Adrenal gland (tissue), 9 donors: ENCODE measurements at regions not wholly inside any gene's neighbourhood (a gene's known extent, or its start where the extent isn't known, plus 50 kb on each side); places are given as distances from the start of the nearest gene placed in this dataset.

Experiments used
- DNase-seq, 7 donors: peaks; one replicate each; pipeline ENCODE4 v3.0.0-alpha.2; 2019 to 2020
- H3K27ac ChIP-seq, 5 donors: fragments of 200-600 bp; sonication (generic) in 4 of 5; 1 replicate in 3 of 5; 2 replicates in 2 of 5; pipeline versions ENCODE4 v1.5.1 to v1.8.0; 2016 to 2020; ENCODE audit warnings: mild to moderate bottlenecking in 1 of 5
- H3K27me3 ChIP-seq: fragments of 200-600 bp; 2 replicates; pipeline ENCODE4 v1.8.0; 2021
- H3K36me3 ChIP-seq, 2 donors: fragments of 200-600 bp; replicated peaks in 1 of 2; 1 replicate in 1 of 2; 2 replicates in 1 of 2; pipeline versions ENCODE4 v1.5.1 to v1.8.0; 2018 to 2022
- H3K4me1 ChIP-seq, 2 donors: fragments of 200-600 bp; replicated peaks in 1 of 2; 1 replicate in 1 of 2; 2 replicates in 1 of 2; pipeline versions ENCODE4 v1.5.1 to v1.8.0; 2018 to 2021
- H3K4me3 ChIP-seq, 4 donors: fragments of 200-600 bp; sonication (generic) in 3 of 4; one replicate each; pipeline ENCODE4 v1.5.1; 2016 to 2018
- H3K9me3 ChIP-seq, 3 donors: fragments of 200-600 bp; sonication (generic) in 1 of 3; replicated peaks in 1 of 3; 1 replicate in 2 of 3; 2 replicates in 1 of 3; pipeline versions ENCODE4 v1.5.1 to v1.8.0; 2016 to 2021
- POLR2A ChIP-seq, 2 donors: fragments of 450-650 bp; IDR thresholded peaks; one replicate each; pipeline ENCODE4 v1.6.1; 2017; ENCODE audit warnings: antibody characterized with exemption in 2 of 2, mild to moderate bottlenecking in 2 of 2, moderate library complexity in 1 of 2
- WGBS, 4 donors: extraction: QIAGEN DNeasy Blood & Tissue Kit in 2 of 4; methylation state at CpG; one replicate each; pipeline versions ENCODE4 v1.1.5 to v1.1.7; 2013 to 2017; 5-methylcytosine and 5-hydroxymethylcytosine counted together
- intact Hi-C, 2 donors: fragments of 100-400 bp; cut with DNase I; formaldehyde crosslinking; loops; one replicate each; pipeline versions ENCODE4 v1.14.1 to v1.15.0; 2022 to 2023
- TF ChIP-seq, protein P1 (sequence below), 6 experiments: fragments of 450-650 bp in 4 of 6; fragments of 200-600 bp in 2 of 6; sonication (generic) in 1 of 6; IDR thresholded peaks; 1 replicate in 5 of 6; 2 replicates in 1 of 6; pipeline versions ENCODE4 v1.5.1 to v1.8.0; 2016 to 2021; ENCODE audit warnings: antibody characterized with exemption in 6 of 6, mild to moderate bottlenecking in 2 of 6, moderate library complexity in 1 of 6
- donor health status: healthy with polysubstance abuse.
- donor health status: Bipolar disorder and iron deficiency.
- donor health status: DM: yes; HTN: yes; CAD: no.
- donor health status: DM: no; HTN: no; CAD: no.
- donor health status: DM: no; HTN: no; CAD: no.

DNA sequence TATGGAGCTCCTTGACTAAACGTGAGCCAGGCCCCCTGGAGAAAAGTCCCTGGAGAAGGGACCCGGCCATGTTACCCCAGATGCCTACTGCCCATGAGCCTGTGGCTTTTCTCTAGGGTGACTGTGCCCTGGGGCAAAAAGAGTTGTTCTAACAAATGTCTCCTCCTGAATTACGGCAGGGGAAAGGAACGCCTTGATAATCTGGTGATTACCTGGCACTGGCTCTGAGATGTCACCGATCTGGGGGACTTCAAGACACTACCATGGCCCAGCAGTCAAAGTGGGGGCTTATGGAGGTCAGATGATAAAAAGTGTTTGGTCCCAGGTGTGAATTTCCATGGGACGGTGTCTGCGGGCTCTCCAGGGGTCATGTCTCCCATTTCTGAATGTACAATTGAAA lies 140.7 kb downstream of the KLF13 start:
- no peaks in the 10 kb centered on the region for H3K4me1 ChIP-seq
- WGBS, 4 donors = 72 to 80% (median 76%) methylated on average over 6 to 7 of the region's 7 CpGs
- H3K36me3 ChIP-seq = no peaks in the 10 kb centered on the region
- intact Hi-C loops = no loop called here
- TF ChIP-seq POLR2A (IDR thresholded peaks at IDR 0.05) = no peak
- TF ChIP-seq, protein P1, sequence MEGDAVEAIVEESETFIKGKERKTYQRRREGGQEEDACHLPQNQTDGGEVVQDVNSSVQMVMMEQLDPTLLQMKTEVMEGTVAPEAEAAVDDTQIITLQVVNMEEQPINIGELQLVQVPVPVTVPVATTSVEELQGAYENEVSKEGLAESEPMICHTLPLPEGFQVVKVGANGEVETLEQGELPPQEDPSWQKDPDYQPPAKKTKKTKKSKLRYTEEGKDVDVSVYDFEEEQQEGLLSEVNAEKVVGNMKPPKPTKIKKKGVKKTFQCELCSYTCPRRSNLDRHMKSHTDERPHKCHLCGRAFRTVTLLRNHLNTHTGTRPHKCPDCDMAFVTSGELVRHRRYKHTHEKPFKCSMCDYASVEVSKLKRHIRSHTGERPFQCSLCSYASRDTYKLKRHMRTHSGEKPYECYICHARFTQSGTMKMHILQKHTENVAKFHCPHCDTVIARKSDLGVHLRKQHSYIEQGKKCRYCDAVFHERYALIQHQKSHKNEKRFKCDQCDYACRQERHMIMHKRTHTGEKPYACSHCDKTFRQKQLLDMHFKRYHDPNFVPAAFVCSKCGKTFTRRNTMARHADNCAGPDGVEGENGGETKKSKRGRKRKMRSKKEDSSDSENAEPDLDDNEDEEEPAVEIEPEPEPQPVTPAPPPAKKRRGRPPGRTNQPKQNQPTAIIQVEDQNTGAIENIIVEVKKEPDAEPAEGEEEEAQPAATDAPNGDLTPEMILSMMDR (IDR thresholded peaks at IDR 0.05) = no peak
- no peak overlapping the region for H3K27ac ChIP-seq
- no peaks in the 10 kb centered on the region for H3K27me3 ChIP-seq
- no peak overlapping the region for H3K4me3 ChIP-seq
- H3K9me3 ChIP-seq = no peaks in the 10 kb centered on the region
- DNase-seq = peak in 1 of 7 donors; percentile 18

DNA sequence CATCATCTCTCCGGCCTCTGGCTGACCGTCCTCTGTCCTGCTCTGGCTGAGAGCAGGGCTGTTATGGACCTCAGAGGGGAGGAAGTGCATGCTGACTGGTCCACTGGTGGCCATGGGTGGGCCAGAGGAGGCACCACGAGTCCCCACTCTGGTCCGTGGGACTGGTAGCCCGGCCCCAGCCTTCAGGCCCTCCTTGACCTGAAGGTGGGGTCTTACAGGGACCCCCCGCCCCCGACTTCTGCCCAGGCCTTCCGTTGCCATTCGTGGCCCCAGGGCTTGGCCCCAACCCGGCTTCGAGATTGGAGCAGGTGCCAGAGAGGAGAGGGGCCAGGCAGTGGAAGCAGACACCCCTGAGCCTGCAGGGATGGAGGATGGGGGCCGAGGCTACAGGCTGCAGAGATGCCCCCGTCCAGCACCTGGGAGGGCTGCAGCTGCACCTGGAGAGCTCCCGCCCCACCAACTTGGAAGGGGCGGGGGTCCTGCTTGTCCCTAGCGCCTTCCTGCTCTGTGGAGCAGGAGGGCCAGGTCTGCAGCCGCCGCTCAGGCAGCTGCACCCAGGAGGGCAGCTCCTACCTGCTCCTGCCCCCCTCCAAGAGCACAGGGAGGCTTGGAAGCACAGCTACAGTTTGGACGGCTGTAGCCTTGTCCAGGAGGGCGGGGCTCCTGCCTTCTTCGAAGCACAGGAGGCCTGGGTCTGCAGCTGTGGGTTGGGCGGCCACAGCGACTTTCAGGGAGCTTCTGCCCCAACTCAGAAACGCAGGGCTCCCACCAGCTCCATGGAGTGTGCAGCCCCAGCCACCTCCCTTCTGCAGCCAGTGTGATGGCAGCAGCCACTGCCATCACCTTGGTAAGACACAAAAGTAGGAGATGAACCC lies 142.5 kb downstream of the KLF13 start:
- WGBS, 4 donors = 82 to 91% (median 83%) methylated on average over 6 to 24 of the region's 24 CpGs
- Histone ChIP-seq H3K27ac (no peak overlapping the region), H3K9me3 (no peaks in the 10 kb centered on the region), H3K36me3 (no peaks in the 10 kb centered on the region), H3K4me3 (no peak overlapping the region), H3K4me1 (no peaks in the 10 kb centered on the region), H3K27me3 (no peaks in the 10 kb centered on the region)
- TF ChIP-seq, protein P1 (IDR thresholded peaks at IDR 0.05) = no peak
- no peak for TF ChIP-seq POLR2A (IDR thresholded peaks at IDR 0.05)
- DNase-seq = peak in 1 of 7 donors; percentile 37
- intact Hi-C loops = no loop called here

DNA sequence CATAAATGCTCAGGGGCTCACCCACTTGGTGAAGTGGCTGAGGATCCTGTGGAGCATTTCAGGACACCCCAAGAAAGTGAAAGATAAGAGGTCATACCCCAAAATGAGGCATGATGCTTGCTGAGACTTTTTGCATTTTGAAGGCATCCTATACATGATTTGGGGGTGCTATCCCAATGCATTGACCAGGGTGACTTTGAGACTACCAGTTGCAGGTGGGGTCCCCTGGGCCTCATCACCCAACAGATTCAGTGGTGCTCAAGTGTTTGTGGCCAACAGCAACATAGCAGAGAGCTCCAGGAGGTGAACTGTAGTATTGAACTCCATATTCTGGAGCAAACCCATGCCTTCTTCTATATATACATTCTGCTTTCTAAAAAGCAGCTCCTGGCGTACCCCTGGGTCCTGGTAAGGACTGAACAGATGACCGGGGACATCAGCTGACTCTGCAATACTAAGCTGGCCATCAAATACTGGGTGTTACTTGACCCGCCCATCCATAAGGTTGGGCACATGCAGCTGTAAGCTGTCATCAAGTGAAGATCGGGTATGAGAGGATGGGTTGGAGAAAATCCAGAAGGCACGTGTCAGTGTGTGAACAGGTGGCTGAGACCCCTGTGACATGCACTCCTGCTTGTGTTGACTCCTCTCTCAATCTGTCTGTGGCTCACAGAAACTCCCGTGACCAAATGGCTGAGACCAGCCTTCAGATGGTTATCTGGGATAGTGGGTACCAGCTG lies 143.3 kb downstream of the KLF13 start:
- no peaks in the 10 kb centered on the region for H3K36me3 ChIP-seq
- 68 to 85% (median 81%) methylated on average over 5 to 6 of the region's 6 CpGs for WGBS, 4 donors
- intact Hi-C loops = loop anchor here in 1 of 2 donors (10.0 kb wide), 1 partner anchor 95 kb away; no protein-coding TSS in a partner anchor
- no peaks in the 10 kb centered on the region for H3K27me3 ChIP-seq
- H3K9me3 ChIP-seq = no peaks in the 10 kb centered on the region
- no peak overlapping the region for H3K4me3 ChIP-seq
- TF ChIP-seq POLR2A (IDR thresholded peaks at IDR 0.05) = no peak
- TF ChIP-seq, protein P1 (IDR thresholded peaks at IDR 0.05) = no peak
- H3K27ac ChIP-seq = no peak overlapping the region
- DNase-seq = peak in 1 of 7 donors; percentile 25
- no peaks in the 10 kb centered on the region for H3K4me1 ChIP-seq

DNA sequence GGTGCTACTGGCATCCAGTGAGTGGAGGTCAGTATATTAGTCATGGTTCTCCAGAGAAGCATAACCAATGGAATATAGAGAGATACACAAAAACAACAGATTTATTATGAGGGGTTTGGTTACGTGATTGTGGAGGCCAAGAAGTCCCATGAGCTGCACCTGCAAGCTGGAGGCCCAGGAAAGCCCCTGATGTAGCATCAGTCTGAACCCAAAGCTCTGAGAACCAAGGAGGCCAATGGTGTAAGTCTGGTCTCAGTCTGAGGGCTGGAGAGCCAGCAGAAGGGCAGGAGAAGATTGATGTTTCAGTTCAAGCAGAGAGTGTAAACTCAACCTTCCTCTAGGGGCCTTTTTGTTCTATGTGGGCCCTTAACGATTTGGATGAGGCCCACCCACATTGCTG lies 144.1 kb downstream of the KLF13 start:
- Histone ChIP-seq H3K9me3 (no peaks in the 10 kb centered on the region), H3K4me3 (no peak overlapping the region), H3K27me3 (no peaks in the 10 kb centered on the region), H3K4me1 (no peaks in the 10 kb centered on the region), H3K36me3 (no peaks in the 10 kb centered on the region), H3K27ac (no peak overlapping the region)
- TF ChIP-seq, protein P1 (IDR thresholded peaks at IDR 0.05) = no peak
- TF ChIP-seq POLR2A (IDR thresholded peaks at IDR 0.05) = no peak
- WGBS, 4 donors = 51 to 73% (median 65%) methylated on average over 2 of the region's 2 CpGs
- intact Hi-C loops = loop anchor here in 1 of 2 donors (10.0 kb wide), 1 partner anchor 96 kb away; no protein-coding TSS in a partner anchor
- DNase-seq = no peak
